H9 (cell line): ENCODE measurements at regions not wholly inside any gene's neighbourhood (a gene's known extent, or its start where the extent isn't known, plus 50 kb on each side); places are given as distances from the start of the nearest gene placed in this dataset.

ENCODE experiments used
- DNase-seq: peaks from one replicate; pipeline ENCODE4 v3.0.0-alpha.2; 2017
- H2AFZ ChIP-seq: one replicate; pipeline ENCODE4 v1.6.1; 2013; ENCODE audit warnings: mild to moderate bottlenecking, low read length, control low read depth, moderate library complexity
- H2AK5ac ChIP-seq: 2 replicates; pipeline ENCODE4 v1.6.1; 2013; ENCODE audit warnings: low read length, control low read depth, mixed read lengths; ENCODE audit not compliant: insufficient read length
- H2BK120ac ChIP-seq: one replicate; pipeline ENCODE4 v1.6.1; 2013; ENCODE audit warnings: low read depth, mild to moderate bottlenecking, low read length, control low read depth, inconsistent platforms; ENCODE audit not compliant: poor library complexity, severe bottlenecking
- H2BK12ac ChIP-seq: 2 replicates; pipeline ENCODE4 v1.6.1; 2013; ENCODE audit warnings: low read length, control low read depth, mixed read lengths, low read depth; ENCODE audit not compliant: insufficient read length
- H2BK15ac ChIP-seq: 2 replicates; pipeline ENCODE4 v1.6.1; 2013; ENCODE audit warnings: low read depth, low read length, control low read depth
- H2BK20ac ChIP-seq: one replicate; pipeline ENCODE4 v1.6.1; 2013; ENCODE audit warnings: low read depth, mild to moderate bottlenecking, low read length, control low read depth, inconsistent platforms; ENCODE audit not compliant: poor library complexity, severe bottlenecking
- H2BK5ac ChIP-seq: 2 replicates; pipeline ENCODE4 v1.6.1; 2013; ENCODE audit warnings: low read length, control low read depth, mixed read lengths; ENCODE audit not compliant: insufficient read length
- H3K14ac ChIP-seq: 2 replicates; pipeline ENCODE4 v1.6.1; 2013; ENCODE audit warnings: low read length, control low read depth; ENCODE audit not compliant: insufficient read depth
- H3K18ac ChIP-seq: 2 replicates; pipeline ENCODE4 v1.6.1; 2013; ENCODE audit warnings: low read depth, mild to moderate bottlenecking, mixed read lengths, low read length, control low read depth; ENCODE audit not compliant: insufficient read length
- H3K23ac ChIP-seq: 2 replicates; pipeline ENCODE4 v1.6.1; 2013; ENCODE audit warnings: low read length, control low read depth, mixed read lengths, low read depth; ENCODE audit not compliant: insufficient read length
- H3K23me2 ChIP-seq: 2 replicates; pipeline ENCODE4 v1.6.1; 2013; ENCODE audit warnings: low read depth, mild to moderate bottlenecking, mixed read lengths, low read length, control low read depth; ENCODE audit not compliant: insufficient read length, poor library complexity, severe bottlenecking
- H3K27ac ChIP-seq: 2 replicates; pipeline ENCODE4 v1.5.1; 2013; ENCODE audit warnings: low read length, control low read depth, mixed read lengths, low read depth; ENCODE audit not compliant: insufficient read length
- H3K27me3 ChIP-seq: 2 replicates; pipeline ENCODE4 v1.6.1; 2013; ENCODE audit warnings: low read length, control low read depth, inconsistent platforms; ENCODE audit not compliant: insufficient read depth
- H3K4ac ChIP-seq: 2 replicates; pipeline ENCODE4 v1.6.1; 2013; ENCODE audit warnings: low read depth, mild to moderate bottlenecking, control low read depth, inconsistent platforms, low read length, moderate library complexity
- H3K4me1 ChIP-seq: 2 replicates; pipeline ENCODE4 v1.6.1; 2013; ENCODE audit warnings: low read length, control low read depth, inconsistent platforms; ENCODE audit not compliant: insufficient read depth
- H3K4me2 ChIP-seq: 2 replicates; pipeline ENCODE4 v1.6.1; 2013; ENCODE audit warnings: low read length, control low read depth, mixed read lengths; ENCODE audit not compliant: insufficient read length, insufficient read depth
- H3K56ac ChIP-seq: 2 replicates; pipeline ENCODE4 v1.6.1; 2013; ENCODE audit warnings: low read depth, mild to moderate bottlenecking, mixed read lengths, low read length, control low read depth; ENCODE audit not compliant: insufficient read length
- H3K79me1 ChIP-seq: 2 replicates; pipeline ENCODE4 v1.6.1; 2013; ENCODE audit warnings: low read depth, mild to moderate bottlenecking, moderate library complexity, low read length, control low read depth, inconsistent platforms; ENCODE audit not compliant: insufficient read depth, poor library complexity, severe bottlenecking
- H3K79me2 ChIP-seq: 2 replicates; pipeline ENCODE4 v1.6.1; 2013; ENCODE audit warnings: low read length, control low read depth, inconsistent platforms; ENCODE audit not compliant: insufficient read depth
- H3K9ac ChIP-seq: 2 replicates; pipeline ENCODE4 v1.6.1; 2013; ENCODE audit warnings: low read length, control low read depth, mixed read lengths; ENCODE audit not compliant: insufficient read length; ENCODE audit errors: extremely low read depth
- H3K9me3 ChIP-seq: one replicate; pipeline ENCODE4 v1.6.1; 2013; ENCODE audit warnings: low read depth, low read length, inconsistent platforms; ENCODE audit not compliant: control insufficient read depth
- H3T11ph ChIP-seq: one replicate; pipeline ENCODE4 v1.6.1; 2013; ENCODE audit warnings: mild to moderate bottlenecking, low read length, control low read depth, inconsistent platforms
- H4K20me1 ChIP-seq: one replicate; pipeline ENCODE4 v1.6.1; 2013; ENCODE audit not compliant: control insufficient read depth, insufficient read length, insufficient read depth
- H4K5ac ChIP-seq: 2 replicates; pipeline ENCODE4 v1.6.1; 2013; ENCODE audit warnings: low read depth, mild to moderate bottlenecking, mixed read lengths, low read length, control low read depth; ENCODE audit not compliant: insufficient read length
- H4K8ac ChIP-seq: replicated peaks from 2 replicates; pipeline ENCODE4 v1.6.1; 2013; ENCODE audit warnings: low read length, control low read depth, mixed read lengths, low read depth; ENCODE audit not compliant: insufficient read length
- H4K91ac ChIP-seq: 2 replicates; pipeline ENCODE4 v1.6.1; 2013; ENCODE audit warnings: low read depth, mild to moderate bottlenecking, moderate library complexity, mixed read lengths, low read length, control low read depth; ENCODE audit not compliant: insufficient read length
- H3K27ac Mint-ChIP-seq, 3 experiments: 2 replicates in 2 of 3; 3 replicates in 1 of 3; pipeline ENCODE4 v1.8.0; 2020 to 2021; ENCODE audit warnings: mixed read lengths in 3 of 3, mild to moderate bottlenecking in 1 of 3, moderate library complexity in 1 of 3
- H3K27me3 Mint-ChIP-seq: 2 replicates; pipeline ENCODE4 v1.8.0; 2021; ENCODE audit warnings: low read depth, mild to moderate bottlenecking, moderate library complexity, mixed read lengths
- H3K36me3 Mint-ChIP-seq, 3 experiments: 2 replicates in 2 of 3; 3 replicates in 1 of 3; pipeline ENCODE4 v1.8.0; 2020 to 2021; ENCODE audit warnings: low read depth in 3 of 3, mixed read lengths in 3 of 3; ENCODE audit not compliant: insufficient read depth in 1 of 3
- H3K4me1 Mint-ChIP-seq, 2 experiments: 2 replicates each; pipeline ENCODE4 v1.8.0; 2020; ENCODE audit warnings: mixed read lengths in 2 of 2
- H3K4me3 Mint-ChIP-seq, 2 experiments: 2 replicates in 1 of 2; 3 replicates in 1 of 2; pipeline ENCODE4 v1.8.0; 2020 to 2021; ENCODE audit warnings: mild to moderate bottlenecking in 2 of 2, mixed read lengths in 2 of 2, moderate library complexity in 1 of 2
- H3K9me3 Mint-ChIP-seq, 2 experiments: 2 replicates in 1 of 2; 3 replicates in 1 of 2; pipeline ENCODE4 v1.8.0; 2020; ENCODE audit warnings: mild to moderate bottlenecking in 2 of 2, mixed read lengths in 2 of 2, moderate library complexity in 1 of 2
- WGBS: extraction: QIAGEN DNeasy Blood & Tissue Kit; methylation state at CpG from one replicate; pipeline ENCODE4 v1.1.7; 2013; ENCODE audit warnings: missing lambda C conversion rate, low lambda C conversion rate, mixed read lengths; ENCODE audit not compliant: insufficient read length; ENCODE audit errors: extremely low coverage; 5-methylcytosine and 5-hydroxymethylcytosine counted together
- TF ChIP-seq, protein P1 (sequence below): fragments of 200-600 bp; sonication (generic); conservative IDR thresholded peaks from 3 replicates; pipeline ENCODE4 v1.8.0; 2021; ENCODE audit warnings: antibody characterized with exemption, mild to moderate bottlenecking

DNA sequence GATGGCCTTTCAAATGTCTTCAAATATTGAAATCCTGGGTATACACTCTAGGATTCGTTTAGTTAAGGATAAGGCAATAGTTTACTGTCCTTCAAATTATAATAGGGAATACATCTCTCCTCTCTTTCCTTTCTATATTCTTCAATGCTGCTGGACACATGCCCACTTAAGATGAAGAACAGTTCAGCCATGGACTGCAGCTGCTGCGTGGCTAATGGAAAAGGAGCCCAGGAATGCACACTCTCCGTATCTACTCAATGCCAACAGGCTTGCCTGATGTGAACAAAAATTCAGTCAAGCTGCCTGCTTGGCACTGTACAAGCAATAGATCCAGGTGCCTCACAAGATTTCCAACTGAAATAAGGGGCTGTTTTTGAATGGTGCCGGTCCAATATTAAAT is 321.2 kb upstream of the LYPLAL1 start:
- Histone ChIP-seq H4K91ac (no peak overlapping the region), H2AFZ (no peak overlapping the region), H4K8ac (no peak overlapping the region), H3K9ac (no peak overlapping the region), H3K9me3 (no peaks in the 10 kb centered on the region), H3K4me2 (no peak overlapping the region), H2BK15ac (no peak overlapping the region), H3K56ac (no peak overlapping the region), H2AK5ac (no peak overlapping the region), H3K23ac (no peak overlapping the region), H3K18ac (no peak overlapping the region), H3K4me1 (no peaks in the 10 kb centered on the region), H3K14ac (no peak overlapping the region), H3T11ph (no peak overlapping the region), H4K5ac (no peak overlapping the region), H2BK20ac (no peak overlapping the region), H3K79me1 (no peaks in the 10 kb centered on the region), H2BK120ac (no peak overlapping the region), H3K4ac (no peak overlapping the region), H3K27me3 (no peaks in the 10 kb centered on the region), H2BK12ac (no peak overlapping the region), H3K27ac (no peak overlapping the region), H3K23me2 (no peaks in the 10 kb centered on the region), H4K20me1 (no peaks in the 10 kb centered on the region), H2BK5ac (no peak overlapping the region), H3K79me2 (no peaks in the 10 kb centered on the region)
- Mint-ChIP-seq H3K4me1 (peaks cover 2 to 11% of the 10 kb centered on the region in 2 experiments; a peak in 2 of 4 replicates), H3K27ac (no peak overlapping the region), H3K9me3 (no peaks in the 10 kb centered on the region), H3K4me3 (no peak overlapping the region), H3K27me3 (no peaks in the 10 kb centered on the region), H3K36me3 (no peaks in the 10 kb centered on the region)
- no CpG with 5 or more reads among the region's 4 CpGs for WGBS
- DNase-seq: no peak
- TF ChIP-seq, protein P1, sequence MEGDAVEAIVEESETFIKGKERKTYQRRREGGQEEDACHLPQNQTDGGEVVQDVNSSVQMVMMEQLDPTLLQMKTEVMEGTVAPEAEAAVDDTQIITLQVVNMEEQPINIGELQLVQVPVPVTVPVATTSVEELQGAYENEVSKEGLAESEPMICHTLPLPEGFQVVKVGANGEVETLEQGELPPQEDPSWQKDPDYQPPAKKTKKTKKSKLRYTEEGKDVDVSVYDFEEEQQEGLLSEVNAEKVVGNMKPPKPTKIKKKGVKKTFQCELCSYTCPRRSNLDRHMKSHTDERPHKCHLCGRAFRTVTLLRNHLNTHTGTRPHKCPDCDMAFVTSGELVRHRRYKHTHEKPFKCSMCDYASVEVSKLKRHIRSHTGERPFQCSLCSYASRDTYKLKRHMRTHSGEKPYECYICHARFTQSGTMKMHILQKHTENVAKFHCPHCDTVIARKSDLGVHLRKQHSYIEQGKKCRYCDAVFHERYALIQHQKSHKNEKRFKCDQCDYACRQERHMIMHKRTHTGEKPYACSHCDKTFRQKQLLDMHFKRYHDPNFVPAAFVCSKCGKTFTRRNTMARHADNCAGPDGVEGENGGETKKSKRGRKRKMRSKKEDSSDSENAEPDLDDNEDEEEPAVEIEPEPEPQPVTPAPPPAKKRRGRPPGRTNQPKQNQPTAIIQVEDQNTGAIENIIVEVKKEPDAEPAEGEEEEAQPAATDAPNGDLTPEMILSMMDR: no peak
